ENCODE measurements at regions not wholly inside any gene's neighbourhood (a gene's known extent, or its start where the extent isn't known, plus 50 kb on each side); places are given as distances from the start of the nearest gene placed in this dataset.
"Not testable (repeated sequence)": the region's sequence is repeated elsewhere in the genome, so short reads cannot be mapped to it uniquely, and the experiment has no call there.

GRCh38 chr12:127983213-127983791 lies 283.7 kb upstream of the TMEM132C start:
- DNase-seq: not testable (repeated sequence)

GRCh38 chr12:127984386-127985055 lies 282.4 kb upstream of the TMEM132C start:
- DNase-seq: no peak

GRCh38 chr12:127987199-127987901 lies 279.6 kb upstream of the TMEM132C start:
- DNase-seq: no peak

- DNase-seq: no peak
Measured at GRCh38 chr12:127991485-127991884, 275.5 kb upstream of the TMEM132C start.

GRCh38 chr12:127998988-127999387 lies 268.0 kb upstream of the TMEM132C start:
- DNase-seq: no peak

GRCh38 chr12:128004383-128004938 lies 262.5 kb upstream of the TMEM132C start:
- DNase-seq: no peak

GRCh38 chr12:128007250-128007649 lies 259.7 kb upstream of the TMEM132C start:
- no peak for DNase-seq

GRCh38 chr12:128008341-128008740 lies 258.6 kb upstream of the TMEM132C start:
- no peak for DNase-seq

- DNase-seq: no peak
Measured at GRCh38 chr12:128009108-128009507, 257.9 kb upstream of the TMEM132C start.

GRCh38 chr12:128012110-128012509 lies 254.9 kb upstream of the TMEM132C start:
- DNase-seq: no peak

GRCh38 chr12:128015276-128015675 lies 251.7 kb upstream of the TMEM132C start:
- DNase-seq: no peak

- no peak for DNase-seq
Measured at GRCh38 chr12:128018067-128018466, 248.9 kb upstream of the TMEM132C start.

- no peak for DNase-seq
Measured at GRCh38 chr12:128019996-128020544, 246.9 kb upstream of the TMEM132C start.

- no peak for DNase-seq
Measured at GRCh38 chr12:128021561-128021960, 245.4 kb upstream of the TMEM132C start.

- no peak for DNase-seq
Measured at GRCh38 chr12:128025589-128026245, 241.3 kb upstream of the TMEM132C start.

- DNase-seq: no peak
Measured at GRCh38 chr12:128026696-128027574, 240.0 kb upstream of the TMEM132C start.

GRCh38 chr12:128033473-128033872 lies 233.5 kb upstream of the TMEM132C start:
- no peak for DNase-seq

GRCh38 chr12:128040971-128041370 lies 226.0 kb upstream of the TMEM132C start:
- DNase-seq: no peak

- not testable (repeated sequence) for DNase-seq
Measured at GRCh38 chr12:128042283-128042682, 224.7 kb upstream of the TMEM132C start.

GRCh38 chr12:128042825-128043224 lies 224.1 kb upstream of the TMEM132C start:
- no peak for DNase-seq

GRCh38 chr12:128043317-128043716 lies 223.7 kb upstream of the TMEM132C start:
- no peak for DNase-seq

All from activated CD4-positive, alpha-beta T cell treated with anti-CD3 and anti-CD28 coated beads, Interleukin-2, amount 50 U/mL, for 48 hours (primary cell).